HG03095 (cell line): ENCODE measurements at regions not wholly inside any gene's neighbourhood (a gene's known extent, or its start where the extent isn't known, plus 50 kb on each side); places are given as distances from the start of the nearest gene placed in this dataset.

Source experiments
- ATAC-seq: cut with Tn5 transposase; IDR thresholded peaks from one replicate; pipeline ENCODE4 v1.9.1; 2021; ENCODE audit warnings: moderate library complexity; ENCODE audit not compliant: unreplicated experiment

DNA sequence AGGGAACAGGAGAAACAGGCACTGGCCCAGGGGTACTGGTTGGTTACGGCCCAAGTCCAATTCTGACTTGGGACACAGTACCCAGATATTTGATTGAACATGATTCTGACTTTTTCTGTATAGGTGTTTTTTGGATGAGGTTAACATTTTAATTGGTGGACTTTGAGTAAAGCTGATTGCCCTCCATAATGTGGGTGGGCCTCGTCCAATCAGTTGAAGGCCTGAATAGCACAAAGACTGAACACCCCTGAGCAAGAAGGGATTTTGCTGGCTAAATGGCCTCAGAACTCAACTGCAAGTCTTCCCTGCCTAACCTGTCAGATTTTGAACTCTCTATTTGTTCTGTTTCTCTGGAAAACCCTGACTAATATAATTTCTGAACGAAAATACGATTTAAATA, 222.6 kb downstream of the TEX36 start:
- no peak for ATAC-seq

DNA sequence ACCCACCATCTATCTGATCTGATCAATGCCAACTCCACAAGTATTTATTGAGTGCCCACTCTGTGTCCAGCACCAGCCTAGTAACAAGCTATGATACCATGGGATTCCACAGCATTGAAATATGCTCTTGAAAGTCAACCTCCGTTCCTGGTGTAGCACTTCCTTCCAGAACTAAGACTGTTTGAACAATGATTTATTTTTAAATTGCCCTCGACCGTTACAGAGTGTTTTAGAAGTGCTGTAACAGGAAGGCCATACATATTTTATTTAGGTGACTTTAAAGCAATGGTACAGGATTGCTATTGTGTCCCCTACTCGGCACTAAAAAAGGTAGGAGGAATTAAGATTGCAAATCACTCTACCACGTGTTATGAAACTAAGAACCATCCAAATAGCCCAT, 225.6 kb downstream of the TEX36 start:
- no peak for ATAC-seq

DNA sequence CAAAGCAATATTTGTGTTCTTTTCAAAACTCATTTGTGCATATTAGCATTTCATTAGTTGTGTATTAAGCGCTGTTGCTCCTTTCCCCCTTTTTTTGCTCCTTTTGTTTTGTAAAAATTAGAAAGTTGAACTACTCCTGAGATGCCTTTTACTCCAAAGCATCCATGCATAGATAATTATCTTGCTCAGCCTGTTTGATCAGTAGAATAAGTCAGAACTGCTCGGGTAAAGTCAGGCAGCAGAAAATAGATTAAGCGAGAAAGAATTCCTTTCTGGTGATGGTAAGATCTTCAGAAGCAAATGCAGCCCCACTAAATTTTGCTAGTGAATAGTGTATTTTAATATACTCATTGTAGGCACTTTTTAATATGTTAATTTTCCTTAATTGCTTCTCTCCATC, 227.1 kb downstream of the TEX36 start:
- ATAC-seq: no peak

DNA sequence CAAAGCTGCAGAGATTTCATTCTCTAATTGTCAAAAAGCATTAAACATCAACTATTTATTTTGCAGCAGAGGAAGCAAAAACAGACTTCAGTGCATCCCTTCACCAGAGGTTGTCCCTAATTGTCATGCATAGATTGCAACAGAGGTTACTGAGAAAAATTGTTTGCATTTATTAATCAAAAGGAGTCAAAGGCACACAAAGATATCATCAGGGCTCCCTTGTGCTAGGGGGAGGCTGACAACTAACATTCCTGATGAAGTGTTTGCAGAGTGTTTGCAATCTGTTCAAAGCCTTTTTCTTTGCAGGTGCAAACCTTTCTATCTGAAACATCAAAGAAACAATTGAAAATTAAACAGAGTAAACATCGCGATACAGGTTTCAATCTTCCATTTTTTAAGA, 227.5 kb downstream of the TEX36 start:
- ATAC-seq: no peak

DNA sequence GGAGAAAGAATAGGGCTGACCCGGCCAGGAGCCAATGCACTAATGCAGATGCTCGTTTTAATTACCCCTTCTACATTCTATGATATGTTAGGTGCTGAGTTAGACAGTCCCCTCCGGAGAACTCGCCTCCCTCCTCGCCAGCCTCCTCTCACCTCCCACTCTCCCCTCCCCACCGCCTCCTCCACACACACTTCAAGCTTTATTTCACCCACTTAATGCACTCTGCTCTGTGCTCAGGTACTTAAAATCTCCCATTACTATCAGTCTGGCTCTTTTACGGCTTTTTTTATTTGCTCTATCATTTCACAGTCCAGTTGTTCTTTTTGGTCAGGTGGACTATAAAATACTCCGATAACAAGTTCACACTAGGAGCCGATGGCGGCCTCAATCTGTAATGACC, 231.6 kb downstream of the TEX36 start:
- no peak for ATAC-seq

DNA sequence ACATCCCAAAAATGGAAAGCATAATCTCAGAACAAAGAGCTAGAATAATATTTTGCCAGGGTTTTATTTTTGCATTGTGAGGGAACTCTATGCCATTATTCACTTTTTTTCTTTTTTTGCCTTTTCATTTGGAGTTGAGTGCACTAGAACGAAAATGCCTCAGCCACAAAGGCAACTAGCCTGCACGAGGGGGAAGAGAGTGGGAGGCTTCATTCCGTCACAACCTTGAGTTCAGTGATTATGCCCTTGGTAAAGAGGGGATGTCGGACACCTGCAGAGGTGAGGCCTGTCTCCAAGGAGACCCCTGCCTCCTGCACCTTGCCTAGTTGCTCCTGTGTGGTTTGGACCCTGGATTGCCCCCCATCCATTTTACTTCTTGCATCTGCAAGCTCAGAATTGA, 232.7 kb downstream of the TEX36 start:
- no peak for ATAC-seq

DNA sequence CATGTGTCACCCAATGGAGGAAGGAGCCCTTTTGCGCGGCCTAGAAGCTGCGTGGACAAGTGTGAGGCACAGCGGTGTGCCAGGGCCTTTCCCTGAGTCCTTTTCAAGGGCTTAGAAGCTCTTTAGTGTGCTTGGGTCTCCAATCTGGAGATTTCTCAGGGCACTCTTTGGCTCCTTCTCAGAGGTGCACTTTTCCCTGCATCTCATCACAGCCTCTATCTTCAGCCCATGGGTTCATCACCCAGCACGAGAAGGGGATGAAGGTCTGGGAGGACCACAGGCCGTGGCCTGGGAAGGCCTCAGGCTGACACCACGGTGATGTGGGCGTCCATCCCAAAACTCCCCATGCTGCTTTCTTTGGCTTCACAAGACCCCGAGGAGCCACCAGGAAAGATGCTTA, 233.4 kb downstream of the TEX36 start:
- ATAC-seq: no peak

DNA sequence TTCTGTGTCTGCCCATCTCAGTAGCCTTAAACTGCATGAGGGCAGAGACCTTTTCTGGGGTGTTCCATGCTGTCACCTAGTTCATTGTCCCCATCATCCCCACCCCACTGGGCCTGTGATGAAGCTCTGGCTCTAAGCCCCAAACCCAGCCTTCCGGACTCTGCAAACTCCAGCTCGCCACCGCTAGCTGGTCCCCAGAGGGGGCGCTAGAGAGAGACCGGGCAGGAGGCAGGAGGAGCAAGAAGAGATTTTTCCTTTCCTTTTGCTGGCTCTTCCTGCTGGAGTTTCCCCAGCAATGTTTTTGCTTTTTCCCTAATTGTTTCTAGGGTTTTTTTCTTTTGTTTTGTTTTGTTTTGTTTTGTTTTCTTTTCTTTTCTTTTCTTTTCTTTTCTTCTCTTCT, 234.4 kb downstream of the TEX36 start:
- no peak for ATAC-seq

DNA sequence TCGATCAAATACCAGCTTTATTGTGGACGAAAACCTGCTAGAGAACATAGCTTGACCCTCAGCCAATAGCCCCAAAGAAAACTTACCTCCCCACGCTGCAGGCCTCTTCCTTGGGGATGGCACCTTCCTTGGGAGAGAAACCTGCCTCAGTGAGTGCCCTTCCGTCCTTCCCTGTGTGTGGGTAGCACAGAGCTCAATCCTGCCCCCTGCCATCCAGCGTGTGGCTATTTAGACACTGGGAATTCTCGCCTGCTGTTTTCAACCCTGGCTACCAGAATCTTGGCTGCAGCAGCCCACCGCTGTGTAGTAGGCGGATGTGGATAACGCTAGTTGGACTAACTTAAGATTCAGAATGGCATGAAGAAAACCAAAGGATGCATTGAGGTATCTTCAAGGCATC, 238.2 kb downstream of the TEX36 start:
- no peak for ATAC-seq

DNA sequence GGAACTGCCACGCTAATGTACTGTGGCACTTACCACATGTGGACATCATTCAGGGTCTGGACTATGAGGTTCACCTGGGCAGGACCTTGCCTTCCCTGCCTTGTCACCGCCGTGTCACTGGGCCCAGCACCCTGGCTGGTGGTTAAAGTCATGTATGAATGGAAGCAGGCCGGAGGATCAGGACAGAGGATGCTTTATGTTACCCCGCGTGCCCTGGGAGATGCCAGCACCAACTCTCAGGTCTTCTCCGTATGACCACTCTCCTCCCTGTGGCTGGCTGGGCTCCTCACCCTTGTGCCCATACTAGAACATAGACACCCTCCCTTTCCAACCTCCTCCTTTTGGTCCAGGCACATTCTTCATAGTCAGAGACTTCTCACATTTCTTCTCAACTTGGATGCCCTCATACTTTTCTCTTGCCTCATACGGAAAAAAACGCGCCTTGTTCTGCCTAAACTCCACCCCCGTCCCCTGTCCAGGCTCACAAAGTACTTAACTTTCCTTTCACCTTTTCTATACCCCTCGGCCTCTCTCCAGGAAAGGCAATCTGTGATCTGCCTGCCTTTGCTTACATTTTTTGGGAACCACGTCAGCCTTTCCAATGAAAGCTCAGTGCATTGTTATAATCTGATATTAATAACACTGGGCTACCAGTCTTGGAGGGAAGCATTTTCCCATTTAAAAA, 240.0 kb downstream of the TEX36 start:
- ATAC-seq: no peak

DNA sequence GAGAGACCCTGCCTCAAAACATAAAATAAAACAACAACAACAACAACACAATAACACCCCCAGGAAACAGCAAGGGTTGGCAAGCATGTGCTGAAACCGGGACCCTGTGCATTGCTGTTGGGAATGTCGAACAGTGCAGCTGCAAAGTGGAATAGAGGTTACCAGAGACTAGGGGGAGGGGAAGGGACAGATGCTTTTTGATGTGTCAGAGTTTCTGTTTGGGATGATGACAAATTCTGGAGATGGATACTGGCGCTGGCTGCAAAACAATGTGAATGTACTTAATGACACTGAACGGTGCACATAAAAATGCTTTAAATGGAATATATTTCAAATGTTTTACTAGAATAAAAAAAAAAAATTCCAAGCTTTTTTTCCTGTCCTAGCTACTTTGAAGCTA, 241.8 kb downstream of the TEX36 start:
- ATAC-seq: no peak

DNA sequence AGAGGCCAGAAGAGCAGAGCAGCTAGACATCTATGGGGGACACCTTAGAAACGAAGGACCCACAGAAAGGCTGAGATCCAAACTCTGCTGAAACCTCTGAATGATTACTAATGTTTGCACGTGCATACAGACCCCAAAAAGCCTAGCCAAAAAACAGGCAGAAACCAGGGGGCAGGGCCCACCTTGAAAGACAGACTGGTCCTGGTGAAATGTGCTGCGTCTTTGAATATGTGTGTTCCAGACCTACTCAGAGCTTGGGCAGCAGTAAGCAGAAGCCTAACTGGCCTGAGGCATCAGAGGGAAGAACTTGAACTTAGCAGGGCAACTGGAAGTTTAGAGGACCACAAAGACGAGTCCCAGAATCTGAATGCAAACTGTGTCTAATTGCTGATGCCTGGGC, 251.8 kb downstream of the TEX36 start:
- ATAC-seq: no peak

DNA sequence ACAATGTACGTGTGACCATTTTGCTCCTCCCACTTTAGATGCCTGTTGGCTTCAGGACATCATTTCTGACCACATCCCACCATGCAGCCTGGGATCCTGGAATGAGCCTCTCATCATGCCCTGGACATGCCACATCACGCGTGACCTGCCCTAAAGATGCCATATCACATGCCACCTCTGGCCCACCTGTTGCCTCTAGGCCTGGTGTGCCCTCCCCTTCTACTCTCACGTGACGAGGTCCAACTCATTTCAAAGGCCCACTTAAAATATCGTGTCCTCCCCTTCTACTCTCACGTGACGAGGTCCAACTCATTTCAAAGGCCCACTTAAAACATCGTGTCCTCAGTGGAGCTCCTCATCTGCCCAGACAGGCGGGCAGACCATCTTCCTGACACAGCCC, 254.9 kb downstream of the TEX36 start:
- ATAC-seq: no peak

DNA sequence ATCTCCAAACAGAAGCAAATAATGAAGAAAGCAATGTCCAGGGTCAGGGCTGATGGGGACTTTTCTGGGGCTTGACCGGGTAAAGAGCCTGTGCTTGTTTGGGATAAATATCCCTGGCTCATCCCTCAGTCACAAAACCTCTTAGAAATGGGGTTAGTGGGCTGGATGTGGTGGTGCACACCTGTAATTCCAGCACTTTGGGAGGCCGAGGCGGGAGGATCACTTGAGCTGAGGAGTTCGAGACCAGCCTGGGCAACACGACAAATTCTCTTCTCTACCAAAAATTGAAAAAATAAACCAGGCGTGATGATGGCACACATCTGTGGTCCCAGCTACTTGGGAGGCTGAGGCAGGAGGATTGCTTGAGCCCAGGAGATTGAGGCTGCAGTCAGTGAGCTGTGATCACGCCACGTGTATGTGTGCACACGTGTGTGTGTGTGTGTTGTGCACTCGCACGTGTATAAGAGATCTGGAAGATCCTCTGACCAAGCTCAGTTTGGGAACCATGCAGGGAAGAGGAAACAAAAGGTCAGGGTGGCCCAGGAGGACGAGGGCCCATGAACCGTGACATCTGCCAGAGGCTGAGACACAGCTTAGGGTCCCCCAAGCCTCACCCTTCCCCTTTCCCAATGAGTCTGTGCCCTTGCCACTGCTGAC, 258.6 kb downstream of the TEX36 start:
- ATAC-seq: no peak

DNA sequence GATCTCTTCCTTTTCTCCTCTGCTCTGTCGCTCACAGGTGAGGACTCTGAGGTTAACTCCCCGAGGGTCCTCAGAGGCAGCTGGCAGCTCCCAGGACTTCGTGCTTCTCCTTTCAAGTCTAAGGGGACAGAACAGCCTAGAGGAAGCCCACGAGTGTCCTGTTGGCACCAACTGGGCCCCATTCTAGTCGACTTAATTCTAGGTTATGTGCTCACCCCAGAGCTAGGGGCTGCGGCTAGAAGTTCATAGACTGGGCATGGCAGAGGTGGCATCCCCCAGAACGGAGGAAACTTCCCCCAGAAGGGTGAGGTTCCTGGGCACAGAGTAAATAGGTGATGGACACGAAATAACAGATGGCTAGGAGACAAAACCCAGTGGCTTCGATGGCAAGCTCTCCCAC, 259.4 kb downstream of the TEX36 start:
- ATAC-seq: no peak

DNA sequence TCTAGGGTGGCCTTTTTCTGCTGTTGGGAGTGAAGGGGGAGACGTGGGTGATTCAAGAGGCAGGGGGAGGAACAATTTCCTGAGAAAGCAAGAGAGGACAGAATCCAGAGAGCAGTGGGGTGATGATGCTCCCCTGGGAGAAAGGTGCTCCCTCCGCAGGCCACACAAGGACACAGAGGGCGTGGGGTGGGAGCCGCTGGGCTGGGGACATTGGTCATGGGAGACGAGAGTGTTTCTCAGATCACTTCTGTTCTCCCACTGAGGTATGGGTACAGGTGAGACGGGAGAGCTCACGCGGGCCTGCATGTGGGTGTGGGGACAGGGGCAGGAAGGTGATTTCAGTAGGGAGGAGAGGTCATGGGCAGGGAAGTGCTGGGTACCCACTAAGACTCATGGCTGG, 259.5 kb upstream of the CTBP2 start:
- no peak for ATAC-seq

DNA sequence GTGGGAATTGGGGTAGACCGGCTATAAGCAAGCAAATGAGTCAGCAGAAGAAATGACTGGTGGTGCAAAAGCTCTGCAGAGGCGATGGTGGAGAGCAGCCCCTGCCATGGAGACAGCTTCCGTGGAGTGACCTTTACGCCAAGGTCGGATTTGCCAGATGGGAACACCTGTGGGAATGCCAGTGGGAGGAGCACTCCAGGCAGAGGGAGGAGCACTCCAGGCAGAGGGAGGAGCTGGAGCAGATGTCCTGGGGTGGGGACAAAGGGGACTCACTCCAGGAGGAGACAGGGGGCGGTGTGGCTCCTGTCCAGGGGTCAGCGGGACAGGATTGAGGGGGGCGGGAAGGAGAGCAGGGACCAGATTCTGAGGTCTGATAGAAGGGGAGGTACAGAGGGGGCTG, 258.8 kb upstream of the CTBP2 start:
- no peak for ATAC-seq

DNA sequence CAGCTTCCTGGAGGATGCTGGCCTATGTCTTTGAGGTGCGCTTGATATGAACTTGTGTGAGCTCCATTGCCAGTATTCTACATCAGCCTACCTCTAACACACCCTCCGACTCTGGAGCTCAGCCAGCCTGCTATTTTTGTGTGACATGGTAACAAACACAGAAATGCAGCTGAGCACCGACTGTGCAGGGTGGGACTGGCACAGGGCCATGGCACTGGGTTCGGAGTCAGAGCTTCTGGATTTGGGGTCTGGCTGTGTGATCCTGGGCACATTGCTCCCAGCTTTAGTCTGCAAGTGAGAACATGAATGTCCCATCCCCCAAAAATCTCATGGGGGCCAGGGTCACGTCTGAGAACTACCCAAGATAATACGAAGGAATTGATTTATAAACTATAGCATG, 257.2 kb upstream of the CTBP2 start:
- ATAC-seq: no peak

DNA sequence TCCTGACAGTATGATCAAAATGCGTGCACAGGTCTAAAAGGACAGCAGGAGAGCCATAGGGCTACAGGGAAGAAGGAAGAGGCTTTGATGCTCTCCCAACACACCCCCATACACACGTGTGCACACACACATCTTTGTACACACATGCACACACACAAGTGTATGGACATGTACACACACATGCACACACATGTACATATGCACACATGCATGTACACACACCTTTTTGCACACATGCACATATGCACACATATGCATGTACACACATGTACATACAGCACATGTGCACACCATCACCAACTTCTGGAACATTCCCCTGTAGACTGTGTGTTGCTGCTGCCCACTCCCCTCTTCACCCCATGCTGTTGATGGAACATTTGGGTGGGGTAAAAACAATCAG, 255.6 kb upstream of the CTBP2 start:
- ATAC-seq: no peak

DNA sequence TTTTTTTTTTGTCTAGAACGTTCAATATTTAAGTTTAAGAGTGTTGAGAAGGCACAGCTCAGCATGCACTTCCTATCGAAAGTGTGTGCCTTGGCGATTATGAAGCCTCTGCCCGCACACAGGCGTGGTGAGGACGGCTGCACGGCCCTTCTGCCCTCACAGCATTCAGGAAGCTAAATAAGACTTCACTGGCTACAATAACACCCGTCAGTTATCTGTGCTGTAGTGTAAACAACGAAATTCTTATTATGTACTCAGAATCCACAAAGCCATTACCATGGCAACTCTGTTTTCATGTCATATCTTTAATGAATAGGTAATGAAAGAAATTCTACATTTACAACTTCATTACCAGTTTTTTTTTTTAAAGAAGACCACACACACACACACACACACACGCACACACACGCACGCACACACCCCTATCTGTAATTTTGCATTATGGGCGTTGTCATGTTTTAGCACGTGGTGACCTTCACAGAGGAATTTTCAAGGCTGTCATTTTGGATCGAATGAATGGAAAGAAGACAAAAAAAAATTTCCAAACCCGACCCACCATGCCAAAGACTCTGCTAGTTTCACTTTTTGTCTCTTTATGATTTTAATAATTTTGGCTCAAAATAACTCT, 254.8 kb upstream of the CTBP2 start:
- ATAC-seq: no peak

DNA sequence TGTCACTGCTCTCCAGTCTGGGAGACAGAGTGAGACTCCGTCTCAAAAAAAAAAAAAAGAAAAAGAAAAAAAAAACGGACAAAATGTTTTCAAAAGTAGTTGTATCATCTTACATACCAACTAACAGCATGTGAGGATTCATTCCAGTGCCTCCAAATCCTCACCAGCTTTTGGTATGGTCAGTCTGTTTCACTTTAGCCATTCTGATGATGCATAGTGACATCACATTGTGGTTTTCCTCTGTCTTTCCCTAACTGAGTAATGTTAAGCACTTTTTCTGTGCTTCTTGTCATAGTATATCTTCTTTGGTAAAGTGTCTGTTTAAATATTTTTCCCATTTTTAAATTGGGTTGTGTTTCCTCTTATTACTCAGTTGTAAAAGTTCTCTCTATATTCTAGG, 251.4 kb upstream of the CTBP2 start:
- no peak for ATAC-seq

DNA sequence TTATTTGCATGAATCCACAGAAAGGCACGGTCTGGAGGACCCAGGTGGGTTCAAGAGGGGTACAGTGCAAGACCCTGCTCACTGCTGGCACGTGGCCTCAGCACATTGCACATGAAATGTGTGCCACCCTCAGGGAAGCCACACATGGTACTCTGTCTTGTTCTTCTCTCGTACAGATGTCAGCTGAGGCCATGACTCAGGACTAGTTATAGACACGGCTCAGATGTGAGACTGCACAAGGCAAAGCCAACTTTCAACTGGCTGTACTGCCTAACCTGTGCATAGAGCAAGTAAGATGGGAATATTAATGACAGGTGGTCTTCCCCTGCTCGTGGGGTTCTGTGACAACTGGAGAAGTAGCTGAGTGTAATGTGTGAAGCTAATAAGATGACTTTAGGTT, 249.4 kb upstream of the CTBP2 start:
- ATAC-seq: no peak

DNA sequence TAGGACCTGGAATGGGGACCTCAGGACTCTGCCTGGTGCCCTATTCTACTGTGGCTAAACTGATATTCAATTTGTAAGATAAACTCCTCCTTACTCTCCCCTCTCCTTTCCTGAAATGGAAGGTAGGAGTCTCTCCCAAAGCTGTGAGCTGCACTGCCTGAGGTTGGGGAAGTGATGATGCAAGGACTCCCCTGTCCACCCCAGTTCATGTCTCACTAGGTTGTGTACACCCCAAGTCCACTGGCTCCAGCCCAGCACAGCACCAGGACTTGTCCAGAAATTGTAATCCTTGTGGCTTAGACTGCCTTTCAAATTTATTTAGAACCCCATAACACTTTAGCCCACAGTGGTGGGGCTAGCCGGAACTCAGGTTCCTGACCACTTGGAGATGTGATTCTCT, 247.2 kb upstream of the CTBP2 start:
- no peak for ATAC-seq
